ENCODE measurements at regions not wholly inside any gene's neighbourhood (a gene's known extent, or its start where the extent isn't known, plus 50 kb on each side); places are given as distances from the start of the nearest gene placed in this dataset.

GRCh38 chr2:234772733-234773060 lies 179.1 kb upstream of the SH3BP4 start:
- Histone ChIP-seq H3K4me1 (peaks cover 0 to 7% (median 0%) of the 10 kb centered on the region in 12 donors), H3K27ac (no peak overlapping the region), H3K4me3 (no peak overlapping the region), H3K36me3 (no peaks in the 10 kb centered on the region), H3K27me3 (no peaks in the 10 kb centered on the region), H3K9me3 (no peaks in the 10 kb centered on the region)
- DNase-seq (no peak), ATAC-seq (peak in 2 of 4 donors; percentile 14 to 36)
- 86 to 91% (median 88%) methylated on average over 8 of the region's 8 CpGs for WGBS, 4 donors
- intact Hi-C loops (cut with DNase I), result no loop called here
- TF ChIP-seq POLR2A (IDR thresholded peaks at IDR 0.05), result no peak
- TF ChIP-seq, protein P1, sequence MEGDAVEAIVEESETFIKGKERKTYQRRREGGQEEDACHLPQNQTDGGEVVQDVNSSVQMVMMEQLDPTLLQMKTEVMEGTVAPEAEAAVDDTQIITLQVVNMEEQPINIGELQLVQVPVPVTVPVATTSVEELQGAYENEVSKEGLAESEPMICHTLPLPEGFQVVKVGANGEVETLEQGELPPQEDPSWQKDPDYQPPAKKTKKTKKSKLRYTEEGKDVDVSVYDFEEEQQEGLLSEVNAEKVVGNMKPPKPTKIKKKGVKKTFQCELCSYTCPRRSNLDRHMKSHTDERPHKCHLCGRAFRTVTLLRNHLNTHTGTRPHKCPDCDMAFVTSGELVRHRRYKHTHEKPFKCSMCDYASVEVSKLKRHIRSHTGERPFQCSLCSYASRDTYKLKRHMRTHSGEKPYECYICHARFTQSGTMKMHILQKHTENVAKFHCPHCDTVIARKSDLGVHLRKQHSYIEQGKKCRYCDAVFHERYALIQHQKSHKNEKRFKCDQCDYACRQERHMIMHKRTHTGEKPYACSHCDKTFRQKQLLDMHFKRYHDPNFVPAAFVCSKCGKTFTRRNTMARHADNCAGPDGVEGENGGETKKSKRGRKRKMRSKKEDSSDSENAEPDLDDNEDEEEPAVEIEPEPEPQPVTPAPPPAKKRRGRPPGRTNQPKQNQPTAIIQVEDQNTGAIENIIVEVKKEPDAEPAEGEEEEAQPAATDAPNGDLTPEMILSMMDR (IDR thresholded peaks at IDR 0.05), result no peak

GRCh38 chr2:234771980-234772732 lies 179.7 kb upstream of the SH3BP4 start:
- ATAC-seq (peak in 3 of 4 donors; percentile 42 to 66 (median 59)), DNase-seq (peak in 3 of 5 donors; percentile 23 to 53 (median 39))
- Histone ChIP-seq H3K27me3 (no peaks in the 10 kb centered on the region), H3K27ac (peak overlapping the region in 1 of 12 donors; percentile 41), H3K4me3 (no peak overlapping the region), H3K36me3 (no peaks in the 10 kb centered on the region), H3K9me3 (no peaks in the 10 kb centered on the region), H3K4me1 (peaks cover 0 to 7% (median 0%) of the 10 kb centered on the region in 12 donors)
- TF ChIP-seq, protein P1 (IDR thresholded peaks at IDR 0.05), result no peak
- no peak for TF ChIP-seq POLR2A (IDR thresholded peaks at IDR 0.05)
- intact Hi-C loops (cut with DNase I), result no loop called here
- WGBS, 4 donors, result 66 to 77% (median 73%) methylated on average over 11 of the region's 11 CpGs

DNA sequence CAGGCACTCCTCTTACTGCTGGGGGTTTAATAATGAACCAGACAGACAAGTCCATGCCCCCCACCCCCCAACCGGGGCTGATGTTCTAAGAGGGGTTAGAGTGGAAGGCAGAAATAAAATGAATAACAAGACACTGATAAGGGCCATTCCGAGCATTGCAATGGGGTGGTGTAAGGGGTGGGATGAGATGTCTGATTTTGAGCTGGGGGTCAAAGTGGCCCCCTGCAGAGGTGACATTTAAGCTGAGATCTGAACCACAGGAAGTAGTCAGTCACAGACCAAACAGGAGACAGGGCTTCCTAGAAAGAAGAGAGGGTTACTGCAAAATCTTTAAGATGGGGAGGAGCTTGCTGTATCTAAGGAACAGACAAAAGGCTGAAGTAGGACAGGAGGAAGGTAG lies 180.6 kb upstream of the SH3BP4 start:
- Histone ChIP-seq H3K27me3 (no peaks in the 10 kb centered on the region), H3K27ac (no peak overlapping the region), H3K9me3 (no peaks in the 10 kb centered on the region), H3K36me3 (no peaks in the 10 kb centered on the region), H3K4me1 (peaks cover 0 to 7% (median 0%) of the 10 kb centered on the region in 12 donors), H3K4me3 (no peak overlapping the region)
- TF ChIP-seq POLR2A (IDR thresholded peaks at IDR 0.05), result no peak
- TF ChIP-seq, protein P1 (IDR thresholded peaks at IDR 0.05), result no peak
- DNase-seq (no peak), ATAC-seq (no peak)
- 62 to 78% (median 71%) methylated on average over 2 of the region's 2 CpGs for WGBS, 4 donors
- intact Hi-C loops (cut with DNase I), result no loop called here

GRCh38 chr2:234770715-234771141 lies 181.1 kb upstream of the SH3BP4 start:
- ATAC-seq, result no peak
- TF ChIP-seq, protein P1 (IDR thresholded peaks at IDR 0.05), result no peak
- no peak for TF ChIP-seq POLR2A (IDR thresholded peaks at IDR 0.05)
- no peak overlapping the region for H3K27ac ChIP-seq
- H3K27me3 ChIP-seq, result no peaks in the 10 kb centered on the region
- no peak for DNase-seq
- H3K4me1 ChIP-seq, result peaks cover 0 to 7% (median 0%) of the 10 kb centered on the region in 12 donors
- H3K36me3 ChIP-seq, result no peaks in the 10 kb centered on the region
- H3K9me3 ChIP-seq, result no peaks in the 10 kb centered on the region
- no peak overlapping the region for H3K4me3 ChIP-seq
- intact Hi-C loops (cut with DNase I), result no loop called here

Measured in heart left ventricle (tissue), 16 donors.